ENCODE measurements at regions not wholly inside any gene's neighbourhood (a gene's known extent, or its start where the extent isn't known, plus 50 kb on each side); places are given as distances from the start of the nearest gene placed in this dataset.

DNA sequence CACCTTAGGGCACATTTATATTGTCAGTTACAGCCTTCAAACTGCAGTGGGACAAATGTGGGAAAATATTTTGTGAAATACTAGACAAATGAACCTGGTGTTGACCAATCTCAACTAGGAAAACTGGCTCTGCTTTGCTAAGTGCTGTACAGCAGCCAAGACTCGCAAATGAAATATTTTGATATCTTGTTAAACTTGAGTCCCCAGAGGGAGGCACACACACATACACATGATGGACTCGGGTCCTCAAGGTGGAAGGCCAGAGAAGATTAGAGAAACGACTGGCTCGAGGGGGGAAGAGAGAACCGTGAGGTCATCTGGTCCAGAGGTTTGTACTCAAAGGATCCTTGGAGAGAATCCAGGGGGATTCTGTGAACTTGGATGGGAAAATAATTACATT is 67.3 kb upstream of the JAG1 start:
- BruUV-seq (replicated peaks) = no TSS peak
- no peaks in the 10 kb centered on the region for H3K27me3 ChIP-seq (ENCODE audit: insufficient read depth, low read length)
- H3K4me1 ChIP-seq (ENCODE audit: control insufficient read depth in 1 of 2, insufficient read depth in 2 of 2, low read length in 2 of 2) = no peaks in the 10 kb centered on the region
- H2AFZ ChIP-seq (ENCODE audit: low read depth, low read length, poor library complexity, severe bottlenecking) = no peak overlapping the region
- ChIA-PET RAD21 (ENCODE audit: low non-redundant PET in 1 of 2, low total read pairs in 2 of 2, uncharacterized antibody in 2 of 2, unreplicated experiment in 2 of 2) (no interaction called here), POLR2A (no interaction called here), CTCF (no interaction called here)
- H3K27ac ChIP-seq (ENCODE audit: low read depth, low read length) = no peak overlapping the region
- no peak overlapping the region for H3K4me2 ChIP-seq (ENCODE audit: low read length)
- no peak for DNase-seq (ENCODE audit: low read depth, low spot score)
- no peaks in the 10 kb centered on the region for H3K79me2 ChIP-seq (ENCODE audit: insufficient read depth, low read length)
- no peaks in the 10 kb centered on the region for H4K20me1 ChIP-seq (ENCODE audit: insufficient read depth)
- no peaks in the 10 kb centered on the region for H3K9me2 ChIP-seq (ENCODE audit: insufficient read depth)
- H3K9ac ChIP-seq (ENCODE audit: low read length) = no peak overlapping the region
- H3K36me3 ChIP-seq (ENCODE audit: control insufficient read depth in 1 of 2, insufficient read depth in 2 of 2, low read length in 2 of 2) = no peaks in the 10 kb centered on the region
- no peak overlapping the region for H3K4me3 ChIP-seq (replicated peaks in 1 of 2; ENCODE audit: low read depth in 1 of 2, low read length in 2 of 2)
- no peaks in the 10 kb centered on the region for H3K9me3 ChIP-seq (ENCODE audit: control insufficient read depth in 1 of 2, insufficient read depth in 1 of 2, low read depth in 1 of 2, low read length in 2 of 2)
- intact Hi-C loops (cut with micrococcal nuclease) = no loop called here
- no peak for ATAC-seq
- TF ChIP-seq SIN3A (IDR thresholded peaks at IDR 0.05; ENCODE audit: low read depth) = no peak

DNA sequence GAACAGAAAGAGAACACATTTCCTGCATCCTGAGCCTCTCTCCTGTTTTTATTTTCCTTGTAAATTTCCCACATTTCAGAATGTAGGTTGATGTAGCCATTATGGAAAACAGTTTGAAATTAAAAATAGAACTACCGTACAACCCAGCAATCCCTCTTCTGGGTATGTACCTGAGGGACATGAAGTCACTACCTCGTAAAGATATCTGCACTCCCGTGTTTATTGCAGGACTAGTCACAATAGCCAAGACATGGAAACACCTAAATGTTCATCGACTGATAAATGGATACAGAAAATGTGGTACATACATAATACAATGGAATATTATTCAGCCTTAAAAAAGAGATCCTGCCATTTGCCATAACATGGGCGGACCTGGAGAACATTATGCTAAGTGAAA is 72.0 kb upstream of the JAG1 start:
- H3K4me1 ChIP-seq (ENCODE audit: control insufficient read depth in 1 of 2, insufficient read depth in 2 of 2, low read length in 2 of 2) = no peaks in the 10 kb centered on the region
- ChIA-PET RAD21 (ENCODE audit: low non-redundant PET in 1 of 2, low total read pairs in 2 of 2, uncharacterized antibody in 2 of 2, unreplicated experiment in 2 of 2) (no interaction called here), POLR2A (no interaction called here), CTCF (no interaction called here)
- no peak overlapping the region for H3K9ac ChIP-seq (ENCODE audit: low read length)
- no peak for ATAC-seq
- no peak for DNase-seq (ENCODE audit: low read depth, low spot score)
- H2AFZ ChIP-seq (ENCODE audit: low read depth, low read length, poor library complexity, severe bottlenecking) = no peak overlapping the region
- TF ChIP-seq ELF1 (IDR thresholded peaks at IDR 0.05; ENCODE audit: borderline replicate concordance, low read depth) (no peak), ZBTB33 (IDR thresholded peaks at IDR 0.05; ENCODE audit: extremely low read depth, insufficient replicate concordance, low read length) (no peak)
- BruUV-seq (replicated peaks) = no TSS peak
- no peaks in the 10 kb centered on the region for H4K20me1 ChIP-seq (ENCODE audit: insufficient read depth)
- no peak overlapping the region for H3K27ac ChIP-seq (ENCODE audit: low read depth, low read length)
- H3K4me2 ChIP-seq (ENCODE audit: low read length) = no peak overlapping the region
- H3K9me3 ChIP-seq (ENCODE audit: control insufficient read depth in 1 of 2, insufficient read depth in 1 of 2, low read depth in 1 of 2, low read length in 2 of 2) = no peaks in the 10 kb centered on the region
- no peaks in the 10 kb centered on the region for H3K9me2 ChIP-seq (ENCODE audit: insufficient read depth)
- intact Hi-C loops (cut with micrococcal nuclease) = no loop called here
- no peaks in the 10 kb centered on the region for H3K27me3 ChIP-seq (ENCODE audit: insufficient read depth, low read length)
- no peaks in the 10 kb centered on the region for H3K36me3 ChIP-seq (ENCODE audit: control insufficient read depth in 1 of 2, insufficient read depth in 2 of 2, low read length in 2 of 2)
- H3K4me3 ChIP-seq (replicated peaks in 1 of 2; ENCODE audit: low read depth in 1 of 2, low read length in 2 of 2) = no peak overlapping the region
- H3K79me2 ChIP-seq (ENCODE audit: insufficient read depth, low read length) = no peaks in the 10 kb centered on the region
